ENCODE measurements at regions not wholly inside any gene's neighbourhood (a gene's known extent, or its start where the extent isn't known, plus 50 kb on each side); places are given as distances from the start of the nearest gene placed in this dataset.
"Not testable (repeated sequence)": the region's sequence is repeated elsewhere in the genome, so short reads cannot be mapped to it uniquely, and the experiment has no call there.

GRCh38 chr16:52308051-52308450 is 238.9 kb downstream of the TOX3 start:
- no peak for DNase-seq

- DNase-seq: no peak
Observed at GRCh38 chr16:52301026-52301425, 245.9 kb downstream of the TOX3 start.

GRCh38 chr16:52298769-52299168 is 248.2 kb downstream of the TOX3 start:
- no peak for DNase-seq

GRCh38 chr16:52296706-52297315 is 250.1 kb downstream of the TOX3 start:
- DNase-seq: not testable (repeated sequence)

DNA sequence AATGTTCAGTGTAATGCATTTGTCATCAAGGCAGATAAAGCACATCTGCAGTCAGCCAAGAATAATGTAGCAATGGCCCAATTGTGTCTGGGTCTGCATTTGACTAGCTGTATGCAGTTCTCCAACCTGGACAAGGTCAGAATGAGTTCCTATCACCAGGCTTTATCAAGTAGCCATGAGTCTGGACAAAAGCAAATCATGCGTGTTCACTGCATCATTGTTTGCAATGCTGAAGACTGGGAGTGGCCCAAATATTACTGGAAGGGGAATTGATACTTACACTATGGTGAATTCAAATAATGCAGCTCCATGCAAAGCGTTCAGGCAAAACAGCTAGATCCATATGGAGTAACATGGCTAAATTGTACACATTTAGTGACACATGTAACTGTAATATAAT is 250.9 kb downstream of the TOX3 start:
- no peak for DNase-seq

- DNase-seq: no peak
Observed at GRCh38 chr16:52294660-52295059, 252.3 kb downstream of the TOX3 start.

- no peak for DNase-seq
Observed at GRCh38 chr16:52293204-52293603, 253.7 kb downstream of the TOX3 start.

- DNase-seq: no peak
Observed at GRCh38 chr16:52283584-52284375, 263.2 kb downstream of the TOX3 start.

DNA sequence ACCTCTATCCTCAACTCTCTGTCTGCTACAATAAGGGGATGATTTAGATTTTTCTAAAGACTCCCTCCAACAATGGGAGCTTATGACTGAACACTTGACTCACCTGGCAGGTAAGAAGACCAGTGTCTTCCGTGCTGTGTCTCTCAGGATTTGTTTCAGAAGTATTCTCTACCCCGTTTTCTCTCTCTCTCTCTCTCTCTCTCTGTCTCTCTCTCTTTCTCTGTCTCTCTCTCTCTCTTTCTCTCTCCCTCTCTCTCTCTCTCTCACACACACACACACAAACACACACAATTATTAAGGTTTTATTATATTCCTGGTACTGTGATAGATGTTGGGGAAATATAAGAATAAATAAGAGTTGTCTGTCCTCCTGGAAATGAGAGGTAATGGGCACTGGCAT is 263.9 kb downstream of the TOX3 start:
- DNase-seq: no peak

- DNase-seq: no peak
Observed at GRCh38 chr16:52280086-52280485, 266.9 kb downstream of the TOX3 start.

GRCh38 chr16:52271088-52271750 is 275.7 kb downstream of the TOX3 start:
- DNase-seq: no peak

DNA sequence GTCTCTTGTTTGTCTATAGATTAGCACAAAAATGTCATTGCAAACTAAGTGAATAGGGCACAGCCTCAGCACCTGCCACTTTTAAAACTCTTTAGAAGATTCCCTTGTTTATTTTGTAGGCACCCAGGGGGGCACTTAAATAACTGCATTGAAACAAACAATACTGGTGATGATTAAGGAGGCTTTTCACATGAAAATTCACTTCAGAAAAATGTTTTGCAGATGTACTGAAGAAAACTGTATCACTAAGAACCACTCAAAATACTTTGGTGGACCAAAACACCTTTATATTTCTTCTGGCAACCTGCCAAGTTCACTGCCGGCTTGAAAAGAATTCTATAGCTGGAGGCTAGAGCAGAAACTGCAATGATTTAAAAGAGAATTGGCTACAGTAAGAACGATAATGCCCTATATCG is 281.5 kb downstream of the TOX3 start:
- no peak for DNase-seq

- no peak for DNase-seq
Observed at GRCh38 chr16:52257534-52257933, 289.4 kb downstream of the TOX3 start.

DNA sequence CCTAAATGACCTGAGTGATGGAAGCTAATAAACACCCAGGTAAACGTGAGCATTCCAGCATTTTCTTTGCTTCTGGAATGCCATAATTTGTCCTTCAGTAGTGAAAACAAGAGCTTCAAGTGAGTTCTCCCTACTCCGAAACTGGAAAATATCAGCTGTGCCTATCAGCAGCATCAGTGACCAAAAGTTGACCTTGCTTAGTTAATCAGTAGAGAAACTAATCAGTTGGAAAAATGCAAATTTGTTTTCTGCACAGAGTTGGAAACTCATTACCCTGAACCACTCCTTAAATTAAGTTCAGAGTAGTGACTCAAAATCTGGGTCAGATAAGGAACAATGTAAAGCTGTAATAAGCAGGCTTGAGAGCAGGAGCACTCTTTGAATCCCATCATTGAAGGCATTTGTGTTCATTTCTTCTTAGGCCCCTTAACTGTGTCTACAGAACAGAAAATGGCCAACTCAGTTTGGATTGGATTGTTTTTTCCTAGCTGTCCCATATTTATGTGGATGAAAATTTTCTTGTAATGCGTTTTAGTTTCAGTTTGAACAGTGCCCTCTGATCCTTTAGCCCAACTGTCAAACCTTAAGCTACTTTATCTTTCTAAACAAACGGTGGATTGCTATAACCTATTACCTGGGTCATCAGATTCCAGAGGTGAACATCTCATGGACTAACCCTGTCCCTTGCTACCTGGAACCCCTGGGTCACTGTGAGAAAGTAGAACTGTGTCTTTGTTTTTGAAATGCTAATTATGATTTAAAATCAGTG is 290.4 kb downstream of the TOX3 start:
- no peak for DNase-seq

GRCh38 chr16:52254746-52255145 is 292.2 kb downstream of the TOX3 start:
- no peak for DNase-seq

GRCh38 chr16:52252680-52253079 is 294.3 kb downstream of the TOX3 start:
- no peak for DNase-seq

- no peak for DNase-seq
Observed at GRCh38 chr16:52251495-52251894, 295.4 kb downstream of the TOX3 start.

GRCh38 chr16:52247737-52248136 is 299.2 kb downstream of the TOX3 start:
- no peak for DNase-seq

DNA sequence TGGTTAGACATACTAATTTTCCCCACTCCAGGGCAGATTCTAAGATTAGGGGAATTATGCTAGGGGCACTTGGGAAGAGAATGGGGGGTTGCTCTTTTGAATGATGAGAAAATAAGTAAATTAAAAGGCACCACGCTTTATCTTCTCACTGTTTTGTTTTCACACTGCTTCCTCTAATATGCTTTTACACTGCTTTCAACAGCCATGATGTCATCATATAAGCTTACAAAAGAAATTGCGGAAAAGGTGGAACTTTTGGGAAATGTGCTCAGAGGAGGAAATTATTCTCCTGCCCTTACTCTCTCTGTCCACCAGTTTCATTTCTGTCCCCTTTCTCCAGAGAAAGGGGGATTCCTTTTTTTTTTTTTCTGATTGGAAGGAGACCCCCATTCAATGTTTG is 308.2 kb downstream of the TOX3 start:
- no peak for DNase-seq

DNA sequence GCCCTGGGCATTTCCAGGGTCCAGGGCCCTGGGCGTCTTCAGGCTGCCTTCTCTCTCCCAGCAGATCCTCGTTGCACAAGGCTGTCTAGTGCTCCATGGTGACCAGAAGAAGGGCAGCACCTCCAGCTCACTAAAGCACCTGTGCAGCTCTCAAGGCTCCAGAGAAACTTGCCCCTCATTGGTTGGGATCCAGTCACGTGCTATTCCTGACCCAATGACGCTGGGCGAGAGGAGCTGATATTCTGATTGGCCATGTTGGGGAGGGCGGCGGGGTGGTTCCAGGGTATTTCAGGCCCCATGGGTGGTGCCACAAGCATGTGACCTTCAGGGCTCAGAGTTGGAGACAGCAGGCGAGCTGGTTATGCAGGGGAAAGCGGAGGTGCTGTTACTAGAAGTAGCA is 309.1 kb downstream of the TOX3 start:
- no peak for DNase-seq

- no peak for DNase-seq
Observed at GRCh38 chr16:52235186-52235585, 311.8 kb downstream of the TOX3 start.

- DNase-seq: no peak
Observed at GRCh38 chr16:52234626-52235025, 312.3 kb downstream of the TOX3 start.

DNA sequence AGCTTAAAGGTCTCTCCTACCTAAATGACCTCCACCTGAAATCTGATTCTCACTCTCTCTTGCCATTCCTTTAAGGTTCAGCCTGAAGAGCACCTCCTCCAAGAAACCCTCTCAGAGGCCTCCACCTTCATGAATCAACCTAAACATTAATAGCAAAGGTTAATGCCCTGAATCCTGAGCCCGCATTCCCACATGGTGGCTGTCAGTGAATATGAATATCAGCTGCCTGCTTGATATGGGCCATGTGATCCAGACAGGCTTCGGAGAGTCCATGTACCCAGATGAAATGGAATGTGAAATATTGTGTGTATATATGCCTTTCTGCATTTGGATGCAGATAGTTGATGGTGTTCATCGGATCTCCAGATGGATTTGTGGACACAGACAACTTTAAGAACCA is 317.5 kb downstream of the TOX3 start:
- DNase-seq: no peak

Measured in activated CD4-positive, alpha-beta T cell treated with anti-CD3 and anti-CD28 coated beads, Interleukin-2, amount 50 U/mL, for 4 hours (primary cell).